ENCODE measurements at regions not wholly inside any gene's neighbourhood (a gene's known extent, or its start where the extent isn't known, plus 50 kb on each side); places are given as distances from the start of the nearest gene placed in this dataset.
"Not testable (repeated sequence)": the region's sequence is repeated elsewhere in the genome, so short reads cannot be mapped to it uniquely, and the experiment has no call there.

DNA sequence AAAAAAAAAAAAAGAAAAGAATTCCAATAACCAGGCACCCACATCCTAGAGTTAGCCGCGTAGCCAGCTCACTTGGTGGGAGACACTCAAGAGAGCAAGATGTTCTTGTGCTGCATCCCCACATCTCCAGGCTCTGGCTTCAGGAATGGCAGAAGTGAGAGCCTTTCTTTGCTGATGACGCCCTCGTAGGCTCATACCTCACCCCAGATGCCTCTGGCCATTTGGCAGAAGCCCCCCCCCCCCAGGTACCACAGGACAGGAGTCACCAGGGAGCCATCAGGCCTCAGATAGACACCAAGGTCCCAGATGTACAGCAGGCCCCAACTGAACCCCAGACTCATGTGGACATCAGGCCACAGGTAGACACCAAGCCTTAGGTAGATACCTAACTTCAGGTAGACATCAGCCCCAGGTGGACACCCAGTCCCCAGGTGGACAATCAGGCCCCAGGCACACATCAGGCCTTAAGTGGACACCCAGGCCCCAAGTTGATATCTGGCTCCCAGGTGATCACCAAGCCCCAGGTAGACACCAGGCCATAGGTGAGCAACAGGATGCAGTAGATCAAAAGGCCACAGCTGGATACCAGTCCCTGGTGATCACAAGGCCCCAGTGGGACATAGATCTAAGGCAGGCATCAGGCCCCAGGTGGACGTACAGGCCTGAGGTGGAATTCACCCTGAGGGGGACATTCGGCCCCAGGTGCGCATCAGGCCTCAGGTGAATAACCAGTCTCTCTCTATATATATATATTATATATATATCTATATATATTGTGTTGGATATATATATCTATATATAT lies 202.5 kb downstream of the POTEM start:
- H3K4me3 ChIP-seq (ENCODE audit: low read length) = not testable (repeated sequence)

DNA sequence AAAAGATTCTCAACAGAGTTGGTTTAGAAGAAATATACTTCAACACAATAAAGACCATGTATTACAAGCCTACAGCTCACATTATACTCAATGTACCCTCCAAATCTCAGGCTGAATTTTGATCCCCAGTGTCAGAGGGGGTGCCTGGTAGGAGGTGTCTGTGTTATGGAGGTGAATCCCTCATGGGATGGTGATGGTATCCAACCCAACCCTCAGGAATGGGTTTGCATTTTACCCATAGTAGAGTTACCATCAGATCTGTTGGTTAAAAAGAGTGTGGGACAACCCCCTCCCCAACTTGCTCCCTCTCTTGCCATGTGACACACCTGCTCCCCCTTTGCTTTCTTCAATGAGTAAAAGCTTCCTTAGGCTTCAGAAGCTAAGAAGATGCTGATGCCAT lies 205.5 kb downstream of the POTEM start:
- H3K4me3 ChIP-seq (ENCODE audit: low read length) = not testable (repeated sequence)

DNA sequence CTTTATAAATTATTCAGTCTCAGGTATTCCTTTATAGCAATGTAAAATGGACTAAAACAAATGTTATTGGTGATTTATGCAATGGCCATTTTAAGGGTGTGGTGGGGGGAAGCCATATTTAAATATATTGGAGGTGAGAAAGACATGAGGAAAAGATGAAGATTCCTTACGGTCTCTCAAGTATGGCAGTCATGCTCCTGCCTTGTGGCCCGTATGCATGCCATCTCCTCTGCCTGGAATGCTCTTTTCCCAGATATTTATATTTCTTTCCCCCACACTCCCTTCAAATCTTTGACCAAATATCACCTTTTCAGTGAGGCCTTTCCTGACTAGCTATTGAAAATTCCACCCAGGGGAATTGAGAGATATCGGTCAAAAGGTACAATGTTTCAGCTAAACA lies 206.0 kb downstream of the POTEM start:
- not testable (repeated sequence) for H3K4me3 ChIP-seq (ENCODE audit: low read length)

DNA sequence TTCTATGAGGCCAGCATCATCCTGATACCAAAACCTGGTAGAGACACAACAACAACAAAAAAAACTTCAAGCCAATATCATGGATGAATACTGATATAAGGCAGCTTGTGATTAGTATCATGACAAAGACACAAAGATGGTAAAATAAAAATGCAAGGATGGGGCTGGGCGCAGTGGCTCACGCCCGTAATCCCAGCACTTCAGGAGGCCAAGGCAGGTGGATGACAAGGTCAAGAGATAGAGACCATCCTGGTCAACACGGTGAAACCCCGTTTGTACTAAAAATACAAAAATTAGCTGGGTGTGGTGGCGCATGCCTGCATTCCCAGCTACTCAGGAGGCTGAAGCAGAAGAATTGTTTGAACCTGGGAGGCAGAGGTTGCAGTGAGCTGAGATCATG lies 210.2 kb downstream of the POTEM start:
- not testable (repeated sequence) for H3K4me3 ChIP-seq (ENCODE audit: low read length)

DNA sequence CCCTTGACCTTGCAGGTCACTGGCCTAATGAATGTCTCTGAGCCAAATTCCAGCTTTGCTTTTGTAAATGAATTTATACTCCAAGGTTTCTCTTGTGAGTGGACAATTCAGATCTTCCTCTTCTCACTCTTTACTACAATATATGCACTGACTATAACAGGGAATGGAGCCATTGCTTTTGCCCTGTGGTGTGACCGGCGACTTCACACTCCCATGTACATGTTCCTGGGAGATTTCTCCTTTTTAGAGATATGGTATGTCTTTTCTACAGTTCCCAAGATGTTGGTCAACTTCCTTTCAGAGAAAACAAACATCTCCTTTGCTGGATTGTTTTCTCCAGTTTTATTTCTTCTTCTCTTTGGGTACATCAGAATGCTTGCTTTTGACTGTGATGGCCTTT lies 213.1 kb downstream of the POTEM start:
- H3K4me3 ChIP-seq (ENCODE audit: low read length) = not testable (repeated sequence)

DNA sequence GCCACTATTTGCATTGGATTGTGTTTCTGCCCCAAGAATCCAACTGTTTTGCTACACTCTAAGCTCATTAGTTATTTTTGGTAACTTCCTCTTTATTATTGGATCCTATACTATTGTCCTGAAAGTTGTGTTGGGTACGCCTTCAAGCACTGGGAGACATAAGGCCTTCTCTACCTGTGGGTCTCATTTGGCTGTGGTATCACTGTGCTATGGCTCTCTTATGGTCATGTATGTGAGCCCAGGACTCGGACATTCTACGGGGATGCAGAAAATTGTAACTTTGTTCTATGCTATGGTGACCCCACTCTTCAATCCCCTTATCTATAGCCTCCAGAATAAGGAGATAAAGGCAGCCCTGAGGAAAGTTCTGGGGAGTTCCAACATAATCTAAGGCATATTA lies 213.6 kb downstream of the POTEM start:
- H3K4me3 ChIP-seq (ENCODE audit: low read length) = not testable (repeated sequence)

DNA sequence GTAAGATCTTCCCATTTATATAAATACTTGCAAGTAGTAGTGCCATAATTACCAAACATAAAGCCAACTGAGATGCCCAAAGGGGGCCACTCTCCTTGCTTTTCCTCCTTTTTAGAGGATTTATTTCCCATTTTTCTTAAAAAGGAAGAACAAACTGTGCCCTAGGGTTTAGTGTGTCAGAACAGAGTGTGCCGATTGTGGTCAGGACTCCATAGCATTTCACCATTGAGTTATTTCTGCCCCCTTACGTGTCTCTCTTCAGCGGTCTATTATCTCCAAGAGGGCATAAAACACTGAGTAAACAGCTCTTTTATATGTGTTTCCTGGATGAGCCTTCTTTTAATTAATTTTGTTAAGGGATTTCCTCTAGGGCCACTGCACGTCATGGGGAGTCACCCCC lies 227.9 kb downstream of the POTEM start:
- not testable (repeated sequence) for H3K4me3 ChIP-seq (ENCODE audit: low read length)

DNA sequence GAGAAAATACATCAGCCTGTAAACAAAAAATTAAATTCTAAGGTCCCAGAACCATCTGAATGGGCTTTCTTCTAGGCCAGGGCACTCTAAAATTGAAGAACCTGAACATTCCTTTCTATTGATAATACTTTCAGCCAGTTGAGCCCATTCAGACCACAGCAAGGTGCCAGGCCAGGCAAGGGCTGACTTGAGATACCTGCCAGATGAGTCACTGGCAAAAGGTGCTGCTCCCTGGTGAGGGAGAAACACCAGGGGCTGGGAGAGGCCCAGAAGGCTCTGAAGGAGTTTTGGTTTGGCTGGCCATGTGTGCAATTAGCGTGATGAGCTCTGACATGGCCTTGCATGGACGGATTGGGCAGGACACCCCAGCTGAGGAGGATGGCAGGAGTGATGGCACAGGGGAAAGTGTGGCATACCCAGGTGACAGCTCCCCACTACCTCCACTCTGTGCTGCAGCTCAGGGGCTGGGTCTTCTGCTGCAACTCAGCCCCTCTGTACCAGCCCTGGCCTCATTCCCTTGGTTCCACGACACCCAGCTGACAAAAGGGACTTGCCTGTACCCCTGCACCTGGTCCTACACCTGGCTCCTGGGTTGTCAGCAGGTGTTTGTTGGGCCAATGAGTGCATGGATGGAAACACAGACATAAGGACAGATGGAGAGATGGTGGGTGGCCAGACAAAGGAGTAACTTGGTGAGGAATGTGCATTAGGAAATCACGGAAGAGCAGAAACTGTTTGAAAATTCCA lies 230.4 kb downstream of the POTEM start:
- H3K4me3 ChIP-seq (ENCODE audit: low read length) = not testable (repeated sequence)

DNA sequence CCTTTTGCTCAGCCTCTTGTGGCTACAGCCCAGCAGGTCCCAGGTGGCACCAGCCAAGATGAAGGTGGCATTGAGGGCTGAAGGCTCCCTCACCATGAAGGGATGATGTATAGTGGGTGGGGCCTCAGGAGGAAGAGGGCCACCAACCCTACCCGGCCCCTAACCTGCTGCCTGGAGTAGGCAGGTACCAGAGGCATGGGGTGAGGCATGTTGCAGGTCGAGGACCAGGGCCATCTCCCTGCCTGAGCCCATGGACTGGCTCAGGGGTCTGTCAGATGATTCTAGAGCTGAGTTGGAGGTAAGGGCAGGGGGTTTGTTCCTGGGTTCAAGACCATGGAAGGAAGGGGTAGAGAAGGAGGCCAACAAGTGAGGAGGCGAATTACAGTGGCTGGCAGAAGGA lies 231.1 kb downstream of the POTEM start:
- H3K4me3 ChIP-seq (ENCODE audit: low read length) = not testable (repeated sequence)

DNA sequence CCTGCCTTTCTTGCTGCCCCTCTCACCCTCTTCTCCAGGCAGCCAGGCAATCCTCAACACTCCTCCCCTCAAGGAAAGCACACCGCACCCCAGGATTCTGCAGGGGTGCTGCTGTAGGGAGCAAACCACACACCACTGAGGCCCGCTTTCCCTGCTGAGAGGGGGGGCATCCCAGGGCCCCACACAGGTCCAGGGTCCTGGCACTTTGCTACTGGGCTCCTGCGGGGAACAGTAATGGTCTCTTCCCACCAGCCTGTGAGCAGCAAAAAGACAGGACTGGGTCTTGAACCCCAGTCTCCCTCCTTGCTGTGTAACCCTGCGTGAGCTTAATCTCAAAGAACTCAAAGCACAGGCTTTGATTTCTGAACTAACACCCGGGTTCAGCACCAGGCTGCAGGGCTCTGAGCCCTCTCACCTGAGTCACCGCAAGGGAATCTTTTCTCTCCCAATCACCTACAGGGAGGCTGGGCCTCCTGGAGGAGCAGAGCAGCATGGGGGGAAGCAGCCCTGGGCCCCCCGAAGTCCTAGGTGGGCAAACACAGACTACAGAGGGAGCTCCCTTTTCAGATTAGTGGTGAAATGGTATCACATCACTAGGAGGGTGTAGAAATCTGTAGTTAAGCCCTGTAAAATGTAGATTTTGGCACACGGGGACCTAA lies 232.6 kb downstream of the POTEG start:
- not testable (repeated sequence) for H3K4me3 ChIP-seq (ENCODE audit: low read length)

DNA sequence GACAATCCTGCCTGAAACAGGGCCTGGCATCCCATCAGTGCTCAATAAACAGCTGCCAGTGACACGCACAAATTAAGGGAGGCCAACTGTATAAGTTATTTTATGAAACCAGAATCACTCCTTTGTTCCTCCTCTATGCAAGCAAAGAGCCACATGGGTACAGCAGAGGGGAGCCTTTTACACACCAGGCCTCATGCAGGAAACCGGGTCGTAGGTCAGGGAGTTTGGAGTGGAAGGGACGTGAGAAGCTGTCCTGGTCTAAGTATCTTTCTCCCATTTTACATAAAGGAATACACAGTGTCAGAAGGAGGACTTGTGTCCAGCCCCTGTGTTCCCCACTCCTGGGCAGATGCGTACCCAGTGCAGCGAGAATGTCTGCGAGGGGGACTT lies 232.1 kb downstream of the POTEG start:
- not testable (repeated sequence) for H3K4me3 ChIP-seq (ENCODE audit: low read length)

DNA sequence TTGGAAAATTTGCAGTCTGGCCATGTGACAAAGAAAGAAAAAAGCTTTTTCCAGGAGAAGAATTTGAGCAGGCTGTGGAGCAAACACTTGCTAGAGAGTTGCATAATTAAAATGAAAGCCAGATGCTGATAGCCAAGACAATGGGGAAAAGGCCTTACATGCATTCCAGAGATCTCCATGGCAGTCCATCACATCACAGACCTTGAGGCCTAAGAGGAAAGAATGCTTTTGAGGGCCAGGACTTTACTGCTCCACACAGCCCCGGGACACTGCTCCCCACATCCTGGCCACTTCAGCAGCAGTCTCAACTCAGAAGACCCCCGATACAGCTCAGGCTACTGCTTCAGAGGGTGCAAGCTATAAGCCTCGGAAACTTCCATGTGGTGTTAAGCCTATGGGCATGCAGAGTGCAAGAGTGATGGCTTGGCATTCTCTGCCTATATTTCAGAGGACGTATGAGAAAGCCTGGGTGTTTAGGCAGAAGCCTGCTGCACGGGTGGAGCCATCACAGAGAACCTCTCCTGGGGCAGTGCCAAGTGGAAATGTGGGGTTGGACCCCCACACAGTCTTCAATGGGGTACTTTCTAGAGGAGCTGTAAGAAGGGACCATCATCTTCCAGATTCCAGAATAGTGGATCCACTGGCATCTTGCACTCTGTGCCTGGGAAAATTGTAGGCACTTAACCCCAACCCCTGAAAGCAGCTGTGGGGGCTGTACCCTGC lies 230.7 kb downstream of the POTEG start:
- not testable (repeated sequence) for H3K4me3 ChIP-seq (ENCODE audit: low read length)

DNA sequence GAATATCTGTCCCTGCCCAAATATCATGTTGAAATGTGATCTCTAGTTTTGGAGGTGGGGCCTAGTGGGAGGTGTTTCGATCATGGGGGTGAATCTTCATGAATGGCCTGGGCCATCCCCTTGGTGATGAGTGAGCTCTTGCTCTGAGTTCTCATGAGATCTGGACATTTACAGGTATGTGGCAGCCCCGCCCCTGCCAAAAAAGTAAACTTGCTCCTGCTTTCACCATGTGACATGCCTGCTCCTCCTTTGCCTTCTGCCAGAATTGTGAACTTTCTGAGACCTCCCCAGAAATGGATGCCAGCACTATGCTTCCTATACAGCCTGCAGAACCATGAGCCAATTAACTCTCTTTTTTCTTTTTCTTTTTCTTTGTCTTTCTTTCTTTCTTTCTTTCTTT lies 229.3 kb downstream of the POTEG start:
- H3K4me3 ChIP-seq (ENCODE audit: low read length) = not testable (repeated sequence)

DNA sequence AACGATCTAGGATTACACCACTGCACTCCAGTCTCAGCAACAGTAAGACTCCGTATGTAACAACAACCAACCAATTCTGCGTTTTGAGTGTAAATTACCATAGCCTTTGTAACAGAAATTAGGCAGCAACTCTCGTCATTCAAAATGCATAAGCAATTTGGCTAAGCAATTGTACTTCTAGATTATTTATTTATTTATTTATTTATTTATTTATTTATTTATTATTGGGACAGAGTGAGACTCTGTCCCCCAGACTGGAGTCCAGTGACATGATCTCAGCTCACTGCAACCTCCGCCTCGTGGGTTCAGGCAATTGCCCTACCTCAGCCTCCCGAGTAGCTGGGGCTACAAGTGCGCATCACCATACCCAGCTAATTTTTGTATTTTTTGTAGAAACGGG lies 217.7 kb downstream of the POTEG start:
- H3K4me3 ChIP-seq (ENCODE audit: low read length) = not testable (repeated sequence)

DNA sequence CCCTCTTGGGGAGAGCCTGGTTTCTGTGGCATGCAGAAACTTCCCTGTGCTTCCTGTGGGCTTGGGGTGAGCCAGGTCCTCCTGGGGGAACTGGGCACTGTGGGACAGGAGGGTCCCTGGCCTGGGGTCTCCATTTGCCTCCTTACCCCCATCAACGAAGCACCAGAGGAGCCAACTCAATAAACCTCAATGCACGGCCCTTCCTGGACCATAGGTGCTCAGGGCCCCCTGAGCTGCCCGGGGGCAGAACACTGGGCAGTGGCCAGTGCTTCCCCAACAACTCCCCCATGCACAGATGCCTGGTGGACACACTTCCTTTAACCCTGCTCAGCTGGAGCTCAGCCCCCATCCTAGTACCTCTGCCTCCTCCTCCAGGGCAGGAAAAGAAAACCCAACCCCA lies 214.7 kb downstream of the POTEG start:
- H3K4me3 ChIP-seq (ENCODE audit: low read length) = not testable (repeated sequence)

DNA sequence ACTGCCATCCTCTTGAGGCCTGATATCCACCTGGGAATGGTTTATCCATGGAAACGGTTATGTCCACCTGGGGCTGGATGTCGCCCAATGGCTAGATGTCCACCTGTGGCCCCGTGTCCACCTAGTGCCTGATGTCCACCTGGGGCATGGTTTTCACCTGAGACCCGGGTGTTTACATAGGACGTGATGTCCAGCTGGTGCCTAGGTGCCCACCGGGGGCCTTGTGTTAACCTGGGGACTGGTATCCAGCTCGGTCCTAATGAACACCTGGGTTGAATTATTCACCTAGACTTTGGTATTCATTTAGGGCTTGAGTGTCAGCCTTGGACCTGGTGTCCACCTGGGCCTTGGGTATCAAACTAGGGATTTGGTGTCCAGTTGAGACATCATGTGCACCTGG lies 202.7 kb downstream of the POTEG start:
- not testable (repeated sequence) for H3K4me3 ChIP-seq (ENCODE audit: low read length)

DNA sequence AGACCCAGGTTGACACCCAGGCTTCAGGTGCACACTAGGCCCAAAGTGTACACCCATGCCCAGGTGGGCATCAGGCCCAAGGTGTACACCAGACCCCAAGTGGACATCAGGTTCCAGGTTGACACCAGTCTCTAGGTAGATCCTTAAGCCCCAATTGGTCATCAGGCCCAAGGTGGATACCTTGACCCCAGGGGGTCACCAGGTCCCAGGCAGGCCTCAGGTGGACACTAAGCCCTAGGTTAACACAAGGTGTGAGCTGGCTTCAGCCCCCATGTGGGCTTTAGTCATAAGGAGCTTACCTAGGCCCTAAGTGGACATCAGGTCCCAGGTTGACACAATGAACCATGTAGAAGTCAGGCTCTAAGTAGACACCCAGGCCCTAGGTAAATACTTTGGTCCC lies 200.1 kb downstream of the POTEG start:
- not testable (repeated sequence) for H3K4me3 ChIP-seq (ENCODE audit: low read length)

DNA sequence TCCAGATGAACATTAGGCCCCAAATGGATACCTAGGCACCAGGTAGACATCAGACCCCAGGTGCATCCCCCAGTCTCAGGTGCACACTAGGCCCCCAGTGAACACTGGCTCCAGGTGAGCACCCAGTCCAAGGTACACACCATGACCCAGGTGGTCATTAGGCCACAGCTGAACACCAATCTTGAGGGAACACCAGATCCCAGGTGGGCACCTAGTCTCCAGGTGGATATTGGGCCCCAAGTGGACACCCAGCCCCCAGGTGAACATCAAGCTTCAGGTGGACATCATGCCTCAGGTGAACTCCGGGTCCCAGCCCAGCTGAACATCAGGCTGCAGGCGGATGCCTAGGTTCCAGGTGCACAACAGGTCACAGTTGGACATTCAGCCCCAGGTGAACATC lies 196.5 kb downstream of the POTEG start:
- not testable (repeated sequence) for H3K4me3 ChIP-seq (ENCODE audit: low read length)

DNA sequence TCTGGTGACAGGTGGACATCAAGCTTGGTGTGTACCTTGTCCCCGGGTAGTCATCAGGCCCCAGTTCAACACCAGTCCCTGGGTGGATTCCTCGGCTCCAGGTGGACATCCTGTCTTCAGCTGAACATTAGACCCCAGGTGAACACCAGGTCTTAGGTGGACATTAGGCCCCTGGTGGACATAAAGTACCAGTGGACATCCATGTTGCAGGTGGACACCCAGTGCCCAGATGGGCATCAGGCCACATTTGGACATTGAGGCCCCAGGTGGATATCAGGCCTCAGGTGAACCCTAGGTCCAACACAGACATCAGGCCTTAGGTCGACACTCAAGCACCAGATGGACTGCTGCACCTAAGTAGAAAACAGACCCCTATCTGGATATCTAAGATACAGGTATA lies 195.6 kb downstream of the POTEG start:
- H3K4me3 ChIP-seq (ENCODE audit: low read length) = not testable (repeated sequence)

DNA sequence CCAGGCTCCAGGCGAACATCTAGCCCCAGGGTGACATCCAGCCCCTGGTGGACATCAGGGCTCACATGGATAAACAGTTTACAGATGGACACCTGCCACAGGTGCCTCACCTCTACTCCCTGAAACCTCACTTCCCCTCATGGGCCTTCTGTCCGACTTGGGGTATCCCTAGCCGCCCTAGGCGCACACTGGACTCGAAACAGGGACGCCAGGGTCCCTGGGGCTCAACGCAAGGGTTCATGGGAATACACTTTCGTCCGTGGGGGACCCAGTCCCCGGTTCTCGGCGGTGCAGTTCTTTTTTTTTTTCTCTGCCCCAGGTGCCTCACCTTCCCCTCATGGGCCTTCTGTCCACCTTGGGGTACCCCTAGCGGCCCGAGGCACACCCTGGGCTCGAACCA lies 194.2 kb downstream of the POTEG start:
- H3K4me3 ChIP-seq (ENCODE audit: low read length) = not testable (repeated sequence)

DNA sequence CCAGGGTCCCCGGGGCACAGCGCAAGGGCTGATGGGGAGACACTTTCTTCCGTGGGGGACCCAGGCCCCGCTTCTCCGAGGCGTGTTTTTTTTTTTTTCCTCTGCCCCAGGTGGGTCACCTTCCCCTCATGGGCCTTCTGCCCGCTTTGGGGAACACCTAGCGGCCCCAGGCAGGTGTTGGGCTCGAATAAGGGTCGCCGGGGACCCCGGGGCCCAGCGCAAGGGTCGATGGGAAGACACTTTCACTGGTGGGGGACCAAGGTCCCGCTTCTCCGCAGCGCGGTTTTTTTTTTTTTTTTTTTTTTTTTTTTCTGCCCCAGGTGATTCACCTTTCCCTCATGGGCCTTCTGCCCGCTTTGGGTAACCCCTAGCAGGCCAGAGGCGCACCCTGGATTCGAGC lies 193.8 kb downstream of the POTEG start:
- H3K4me3 ChIP-seq (ENCODE audit: low read length) = not testable (repeated sequence)

DNA sequence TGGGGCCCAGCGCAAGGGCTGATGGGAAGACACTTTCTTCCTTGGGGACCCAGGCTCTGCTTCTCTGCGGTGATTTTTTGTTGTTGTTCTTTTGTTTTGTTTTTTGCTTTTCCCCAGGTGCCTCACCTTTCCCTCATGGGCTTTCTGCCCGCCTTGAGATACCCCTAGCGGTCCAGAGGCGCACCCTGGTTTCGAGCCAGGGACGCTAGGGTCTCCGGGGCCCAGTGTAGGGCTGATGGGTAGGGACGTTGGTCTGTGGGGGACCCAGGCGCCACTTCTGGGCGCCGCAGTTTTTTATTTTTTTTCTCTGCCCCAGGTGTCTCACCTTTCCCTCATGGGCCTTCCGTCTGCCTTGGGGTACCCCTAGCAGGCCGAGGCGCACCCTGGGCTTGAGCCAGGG lies 192.7 kb downstream of the POTEG start:
- H3K4me3 ChIP-seq (ENCODE audit: low read length) = not testable (repeated sequence)
